Upper lobe of left lung (tissue), 4 donors: ENCODE measurements at regions not wholly inside any gene's neighbourhood (a gene's known extent, or its start where the extent isn't known, plus 50 kb on each side); places are given as distances from the start of the nearest gene placed in this dataset.

Experiments
- CTCF ChIP-seq, 6 experiments: fragments of 450-650 bp in 4 of 6; fragments of 200-600 bp in 2 of 6; sonication (generic) in 2 of 6; IDR thresholded peaks; one replicate each; pipeline ENCODE4 v1.5.1; 2016 to 2019; ENCODE audit warnings: antibody characterized with exemption in 6 of 6
- POLR2AphosphoS5 ChIP-seq, 2 donors: sonication (generic); formaldehyde crosslinking; IDR thresholded peaks; one replicate each; pipeline ENCODE4 v1.5.1; 2017; ENCODE audit warnings: antibody characterized with exemption in 2 of 2

- no peak for TF ChIP-seq POLR2AphosphoS5 (IDR thresholded peaks at IDR 0.05)
- no peak for TF ChIP-seq CTCF (IDR thresholded peaks at IDR 0.05)
Measured at GRCh38 chr14:99004112-99004511, 267.9 kb downstream of the BCL11B start.
